Ectodermal cell (in vitro differentiated cells): ENCODE measurements at regions not wholly inside any gene's neighbourhood (a gene's known extent, or its start where the extent isn't known, plus 50 kb on each side); places are given as distances from the start of the nearest gene placed in this dataset.

Experiments
- H3K27ac ChIP-seq: 2 replicates; pipeline ENCODE4 v1.7.0; 2013; ENCODE audit warnings: mild to moderate bottlenecking, low read depth, low read length; ENCODE audit not compliant: insufficient read depth, poor library complexity, severe bottlenecking
- H3K27me3 ChIP-seq: 2 replicates; pipeline ENCODE4 v1.7.0; 2013; ENCODE audit warnings: mild to moderate bottlenecking, low read length; ENCODE audit not compliant: insufficient read depth, control insufficient read depth, poor library complexity, severe bottlenecking
- H3K36me3 ChIP-seq: one replicate; pipeline ENCODE4 v1.7.0; 2013; ENCODE audit warnings: low read length; ENCODE audit not compliant: control insufficient read depth, insufficient read depth
- H3K4me1 ChIP-seq: one replicate; pipeline ENCODE4 v1.7.0; 2013; ENCODE audit warnings: low read length; ENCODE audit not compliant: control insufficient read depth, insufficient read depth
- H3K4me3 ChIP-seq: 2 replicates; pipeline ENCODE4 v1.7.0; 2013; ENCODE audit warnings: low read depth, low read length, control low read depth; ENCODE audit not compliant: insufficient read depth
- H3K9me3 ChIP-seq: 2 replicates; pipeline ENCODE4 v1.7.0; 2013; ENCODE audit warnings: mild to moderate bottlenecking, low read length, moderate library complexity; ENCODE audit not compliant: control insufficient read depth
- WGBS, 2 experiments: methylation state at CpG; one replicate each; pipeline ENCODE4 v1.1.7; 2013; ENCODE audit warnings: missing lambda C conversion rate in 2 of 2; 5-methylcytosine and 5-hydroxymethylcytosine counted together

- WGBS, 2 experiments: 92 to 94% methylated on average over 11 of the region's 11 CpGs
- peaks cover 11% of the 10 kb centered on the region for H3K4me1 ChIP-seq
- H3K4me3 ChIP-seq: no peak overlapping the region
- H3K36me3 ChIP-seq: no peaks in the 10 kb centered on the region
- no peaks in the 10 kb centered on the region for H3K9me3 ChIP-seq
- no peak overlapping the region for H3K27ac ChIP-seq
- H3K27me3 ChIP-seq: no peaks in the 10 kb centered on the region
These were observed 191.5 kb downstream of the DLL1 start for GRCh38 chr6:170099387-170099786.

GRCh38 chr6:170098428-170099170, 192.3 kb downstream of the DLL1 start:
- no peaks in the 10 kb centered on the region for H3K9me3 ChIP-seq
- H3K4me1 ChIP-seq: peaks cover 11% of the 10 kb centered on the region
- no peak overlapping the region for H3K27ac ChIP-seq
- 94% methylated on average over 37 of the region's 37 CpGs for WGBS, 2 experiments
- H3K36me3 ChIP-seq: no peaks in the 10 kb centered on the region
- no peaks in the 10 kb centered on the region for H3K27me3 ChIP-seq
- H3K4me3 ChIP-seq: no peak overlapping the region

- Histone ChIP-seq H3K4me1 (peaks cover 11% of the 10 kb centered on the region), H3K4me3 (no peak overlapping the region), H3K9me3 (no peaks in the 10 kb centered on the region), H3K27ac (no peak overlapping the region), H3K27me3 (no peaks in the 10 kb centered on the region), H3K36me3 (no peaks in the 10 kb centered on the region)
- WGBS, 2 experiments: 82 to 83% methylated on average over 22 of the region's 22 CpGs
These were observed 193.1 kb downstream of the DLL1 start for GRCh38 chr6:170097505-170098427.

- Histone ChIP-seq H3K4me3 (no peak overlapping the region), H3K27me3 (no peaks in the 10 kb centered on the region)
These were observed 193.9 kb downstream of the DLL1 start for GRCh38 chr6:170096803-170097504.

GRCh38 chr6:170096191-170096802, 194.6 kb downstream of the DLL1 start:
- 85% methylated on average over 23 of the region's 23 CpGs for WGBS, 2 experiments
- Histone ChIP-seq H3K36me3 (no peaks in the 10 kb centered on the region), H3K4me1 (peaks cover 11% of the 10 kb centered on the region), H3K4me3 (no peak overlapping the region), H3K27ac (no peak overlapping the region), H3K9me3 (no peaks in the 10 kb centered on the region), H3K27me3 (no peaks in the 10 kb centered on the region)

More at GRCh38 chr6:170096803-170097504, 193.9 kb downstream of the DLL1 start:
- Histone ChIP-seq H3K9me3 (no peaks in the 10 kb centered on the region), H3K4me1 (peaks cover 11% of the 10 kb centered on the region), H3K36me3 (no peaks in the 10 kb centered on the region), H3K27ac (no peak overlapping the region)
- 88 to 89% methylated on average over 22 of the region's 22 CpGs for WGBS, 2 experiments

GRCh38 chr6:170095273-170095981, 195.5 kb downstream of the DLL1 start:
- H3K27ac ChIP-seq: no peak overlapping the region
- H3K9me3 ChIP-seq: no peaks in the 10 kb centered on the region
- WGBS, 2 experiments: 93 to 95% methylated on average over 21 of the region's 21 CpGs
- no peaks in the 10 kb centered on the region for H3K36me3 ChIP-seq
- H3K4me1 ChIP-seq: peaks cover 11% of the 10 kb centered on the region
- no peaks in the 10 kb centered on the region for H3K27me3 ChIP-seq
- H3K4me3 ChIP-seq: no peak overlapping the region

GRCh38 chr6:170094686-170095272, 196.1 kb downstream of the DLL1 start:
- H3K36me3 ChIP-seq: no peaks in the 10 kb centered on the region
- H3K4me1 ChIP-seq: peaks cover 11% of the 10 kb centered on the region
- H3K27me3 ChIP-seq: no peaks in the 10 kb centered on the region
- 91 to 93% methylated on average over 9 of the region's 9 CpGs for WGBS, 2 experiments
- no peaks in the 10 kb centered on the region for H3K9me3 ChIP-seq
- no peak overlapping the region for H3K27ac ChIP-seq
- no peak overlapping the region for H3K4me3 ChIP-seq

GRCh38 chr6:170093658-170094596, 197.0 kb downstream of the DLL1 start:
- no peak overlapping the region for H3K27ac ChIP-seq
- no peak overlapping the region for H3K4me3 ChIP-seq
- 91 to 92% methylated on average over 36 to 37 of the region's 37 CpGs for whole genome bisulfite sequencing, 2 experiments
- no peaks in the 10 kb centered on the region for H3K9me3 ChIP-seq
- no peaks in the 10 kb centered on the region for H3K36me3 ChIP-seq
- no peaks in the 10 kb centered on the region for H3K27me3 ChIP-seq
- H3K4me1 ChIP-seq: peaks cover 11% of the 10 kb centered on the region
